ENCODE measurements at regions not wholly inside any gene's neighbourhood (a gene's known extent, or its start where the extent isn't known, plus 50 kb on each side); places are given as distances from the start of the nearest gene placed in this dataset.
"Not testable (repeated sequence)": the region's sequence is repeated elsewhere in the genome, so short reads cannot be mapped to it uniquely, and the experiment has no call there.

GRCh38 chr5:122209601-122210000 lies 80.3 kb downstream of the ZNF474 start:
- H3K4me1 Mint-ChIP-seq, POLR2A ChIA-PET: not testable (repeated sequence)

GRCh38 chr5:122218778-122219177 lies 89.4 kb downstream of the ZNF474 start:
- H3K27ac Mint-ChIP-seq: no peak overlapping the region
- H3K4me3 Mint-ChIP-seq: no peak overlapping the region
- ChIA-PET POLR2A (no interaction called here), CTCF (no interaction called here)
- peaks cover 11% of the 10 kb centered on the region for H3K9me3 Mint-ChIP-seq
- no peak for TF ChIP-seq NR3C1 (CRISPR knock-in tag; conservative IDR thresholded peaks at IDR 0.05; ENCODE audit: low read depth)
- TF ChIP-seq TCF7 (CRISPR knock-in tag; IDR thresholded peaks at IDR 0.05; ENCODE audit: low read depth): no peak
- TF ChIP-seq TP53 (CRISPR knock-in tag; IDR thresholded peaks at IDR 0.05): no peak
- TF ChIP-seq ZNF423 (CRISPR knock-in tag; IDR thresholded peaks at IDR 0.05): no peak
- no peak for DNase-seq (ENCODE audit: low spot score)
- H3K4me1 Mint-ChIP-seq: peaks cover 12% of the 10 kb centered on the region
- H3K36me3 Mint-ChIP-seq: no peaks in the 10 kb centered on the region
- no peak for ATAC-seq
- no peaks in the 10 kb centered on the region; the same call in 1 of the 2 replicates for H3K27me3 Mint-ChIP-seq (ENCODE audit: low read depth)

More at GRCh38 chr5:122209601-122210000, 80.3 kb downstream of the ZNF474 start:
- H3K36me3 Mint-ChIP-seq; CTCF ChIA-PET; H3K4me3 Mint-ChIP-seq; H3K27ac Mint-ChIP-seq; ATAC-seq; H3K9me3 Mint-ChIP-seq; DNase-seq (ENCODE audit: low spot score): not testable (repeated sequence)
- peaks cover 16% of the 10 kb centered on the region for H3K27me3 Mint-ChIP-seq (ENCODE audit: low read depth)

GRCh38 chr5:122219436-122220166 lies 90.3 kb downstream of the ZNF474 start:
- ChIA-PET POLR2A (no interaction called here), CTCF (no interaction called here)
- H3K4me3 Mint-ChIP-seq: no peak overlapping the region

More at GRCh38 chr5:122219436-122220166, 90.3 kb downstream of the ZNF474 start:
- DNase-seq (ENCODE audit: low spot score) (no peak), ATAC-seq (no peak)
- no peak for TF ChIP-seq ZBTB21 (CRISPR knock-in tag; IDR thresholded peaks at IDR 0.05; ENCODE audit: borderline replicate concordance)
- no peak for TF ChIP-seq FOXP1 (CRISPR knock-in tag; IDR thresholded peaks at IDR 0.05; ENCODE audit: borderline replicate concordance)
- no peak for TF ChIP-seq ATF6 (CRISPR knock-in tag; IDR thresholded peaks at IDR 0.05)
- TF ChIP-seq PRDM15 (CRISPR knock-in tag; IDR thresholded peaks at IDR 0.05): no peak
- H3K27ac Mint-ChIP-seq: no peak overlapping the region
- no peaks in the 10 kb centered on the region; the same call in 1 of the 2 replicates for H3K27me3 Mint-ChIP-seq (ENCODE audit: low read depth)
- H3K4me1 Mint-ChIP-seq: peaks cover 12% of the 10 kb centered on the region
- peaks cover 3% of the 10 kb centered on the region; the same call in 1 of the 2 replicates for H3K36me3 Mint-ChIP-seq
- H3K9me3 Mint-ChIP-seq: peaks cover 19% of the 10 kb centered on the region
